Spinal cord (tissue), 9 donors: ENCODE measurements at regions not wholly inside any gene's neighbourhood (a gene's known extent, or its start where the extent isn't known, plus 50 kb on each side); places are given as distances from the start of the nearest gene placed in this dataset.

Experiments
- DNase-seq, 6 donors: peaks; one replicate each; pipeline versions ENCODE4 v3.0.0 to v3.0.0-alpha.2; 2013 to 2015; ENCODE audit warnings: low spot score in 6 of 6, low read depth in 4 of 6
- H3K27ac ChIP-seq: one replicate; pipeline ENCODE4 v1.5.1; 2013; ENCODE audit warnings: low read depth, low read length, control low read depth
- H3K27me3 ChIP-seq: one replicate; pipeline ENCODE4 v1.6.1; 2013; ENCODE audit warnings: low read length; ENCODE audit not compliant: control insufficient read depth, insufficient read depth
- H3K36me3 ChIP-seq: one replicate; pipeline ENCODE4 v1.6.1; 2013; ENCODE audit warnings: low read length; ENCODE audit not compliant: control insufficient read depth, insufficient read depth
- H3K4me1 ChIP-seq: one replicate; pipeline ENCODE4 v1.6.1; 2013; ENCODE audit warnings: low read length; ENCODE audit not compliant: control insufficient read depth, insufficient read depth
- H3K4me3 ChIP-seq: one replicate; pipeline ENCODE4 v1.5.1; 2013; ENCODE audit warnings: low read depth, low read length, control low read depth
- H3K9me3 ChIP-seq: one replicate; pipeline ENCODE4 v1.6.1; 2013; ENCODE audit warnings: low read length; ENCODE audit not compliant: control insufficient read depth, insufficient read depth
- WGBS: methylation state at CpG from one replicate; pipeline ENCODE4 v1.1.5; 2013; ENCODE audit warnings: missing lambda C conversion rate; ENCODE audit not compliant: insufficient coverage; 5-methylcytosine and 5-hydroxymethylcytosine counted together
- donor health status: healthy.

GRCh38 chr14:94964181-94964580, 193.1 kb downstream of the DICER1 start:
- WGBS = 94% methylated on average over 2 of the region's 3 CpGs
- no peak overlapping the region for H3K4me3 ChIP-seq
- H3K36me3 ChIP-seq = no peaks in the 10 kb centered on the region
- no peak for DNase-seq
- no peak overlapping the region for H3K27ac ChIP-seq
- no peaks in the 10 kb centered on the region for H3K9me3 ChIP-seq
- no peaks in the 10 kb centered on the region for H3K27me3 ChIP-seq
- no peaks in the 10 kb centered on the region for H3K4me1 ChIP-seq

- H3K9me3 ChIP-seq = no peaks in the 10 kb centered on the region
- DNase-seq = no peak
- H3K36me3 ChIP-seq = no peaks in the 10 kb centered on the region
- H3K4me1 ChIP-seq = no peaks in the 10 kb centered on the region
- WGBS = 96% methylated on average over 4 of the region's 8 CpGs
- H3K27me3 ChIP-seq = no peaks in the 10 kb centered on the region
- no peak overlapping the region for H3K4me3 ChIP-seq
- no peak overlapping the region for H3K27ac ChIP-seq
Measured at GRCh38 chr14:94963051-94963450, 193.1 kb upstream of the GSC start.

- Histone ChIP-seq H3K9me3 (no peaks in the 10 kb centered on the region), H3K36me3 (no peaks in the 10 kb centered on the region), H3K4me3 (no peak overlapping the region), H3K4me1 (no peaks in the 10 kb centered on the region), H3K27me3 (no peaks in the 10 kb centered on the region), H3K27ac (no peak overlapping the region)
- no peak for DNase-seq
- WGBS = 83% methylated on average over 5 of the region's 7 CpGs
Measured at GRCh38 chr14:94962166-94962575, 192.3 kb upstream of the GSC start.

GRCh38 chr14:94961386-94962165, 191.7 kb upstream of the GSC start:
- Histone ChIP-seq H3K36me3 (no peaks in the 10 kb centered on the region), H3K4me1 (no peaks in the 10 kb centered on the region), H3K4me3 (no peak overlapping the region), H3K27me3 (no peaks in the 10 kb centered on the region), H3K9me3 (no peaks in the 10 kb centered on the region), H3K27ac (no peak overlapping the region)
- WGBS = 61% methylated on average over 14 of the region's 19 CpGs
- DNase-seq = no peak

- Histone ChIP-seq H3K27me3 (no peaks in the 10 kb centered on the region), H3K4me1 (no peaks in the 10 kb centered on the region), H3K9me3 (no peaks in the 10 kb centered on the region), H3K27ac (no peak overlapping the region), H3K36me3 (no peaks in the 10 kb centered on the region), H3K4me3 (no peak overlapping the region)
- WGBS = 42% methylated on average over 6 of the region's 9 CpGs
- peak in 1 of 6 donors; percentile 49 for DNase-seq
Measured at GRCh38 chr14:94960285-94961001, 190.5 kb upstream of the GSC start.

- 94% methylated on average over 8 of the region's 12 CpGs for WGBS
- no peaks in the 10 kb centered on the region for H3K36me3 ChIP-seq
- H3K4me3 ChIP-seq = no peak overlapping the region
- no peaks in the 10 kb centered on the region for H3K27me3 ChIP-seq
- H3K4me1 ChIP-seq = no peaks in the 10 kb centered on the region
- H3K9me3 ChIP-seq = no peaks in the 10 kb centered on the region
- H3K27ac ChIP-seq = no peak overlapping the region
- DNase-seq = no peak
Measured at GRCh38 chr14:94953541-94954260, 183.8 kb upstream of the GSC start.

GRCh38 chr14:94952097-94952496, 182.2 kb upstream of the GSC start:
- no peaks in the 10 kb centered on the region for H3K27me3 ChIP-seq
- 49% methylated on average over 6 of the region's 7 CpGs for WGBS

GRCh38 chr14:94946244-94946643, 176.3 kb upstream of the GSC start:
- Histone ChIP-seq H3K27ac (no peak overlapping the region), H3K27me3 (no peaks in the 10 kb centered on the region), H3K4me1 (no peaks in the 10 kb centered on the region), H3K4me3 (no peak overlapping the region), H3K9me3 (no peaks in the 10 kb centered on the region), H3K36me3 (no peaks in the 10 kb centered on the region)
- WGBS = 100% methylated on average over 3 of the region's 3 CpGs
- no peak for DNase-seq

More at GRCh38 chr14:94952097-94952496, 182.2 kb upstream of the GSC start:
- no peak for DNase-seq
- Histone ChIP-seq H3K4me3 (no peak overlapping the region), H3K36me3 (no peaks in the 10 kb centered on the region), H3K9me3 (no peaks in the 10 kb centered on the region), H3K4me1 (no peaks in the 10 kb centered on the region), H3K27ac (no peak overlapping the region)

GRCh38 chr14:94945615-94946014, 175.7 kb upstream of the GSC start:
- H3K27ac ChIP-seq = no peak overlapping the region
- no peaks in the 10 kb centered on the region for H3K27me3 ChIP-seq
- 94% methylated on average over 6 of the region's 8 CpGs for WGBS
- H3K9me3 ChIP-seq = no peaks in the 10 kb centered on the region
- no peaks in the 10 kb centered on the region for H3K36me3 ChIP-seq
- no peak overlapping the region for H3K4me3 ChIP-seq
- DNase-seq = no peak
- no peaks in the 10 kb centered on the region for H3K4me1 ChIP-seq
